ENCODE measurements at regions not wholly inside any gene's neighbourhood (a gene's known extent, or its start where the extent isn't known, plus 50 kb on each side); places are given as distances from the start of the nearest gene placed in this dataset.

- POLR2A ChIA-PET (ENCODE audit: unreplicated experiment), result interaction anchor here (0.6 to 0.7 kb wide), 2 partner anchors 424 to 501 kb away, joined by 5 to 6 read pairs; no protein-coding TSS in a partner anchor
- H2AFZ ChIP-seq (ENCODE audit: low read length), result no peak overlapping the region
- no peak overlapping the region for H3K27ac ChIP-seq (ENCODE audit: low read length)
- no peak overlapping the region for H3K4me2 ChIP-seq (ENCODE audit: low read length)
- no peaks in the 10 kb centered on the region for H3K79me2 ChIP-seq (ENCODE audit: low read length)
- H3K9ac ChIP-seq (ENCODE audit: low read length), result no peak overlapping the region
- no peaks in the 10 kb centered on the region for H3K27me3 ChIP-seq (ENCODE audit: low read length)
- no peaks in the 10 kb centered on the region for H3K4me1 ChIP-seq (ENCODE audit: insufficient read depth, low read length)
- H3K36me3 ChIP-seq (ENCODE audit: low read depth, low read length), result no peaks in the 10 kb centered on the region
- ATAC-seq, result no peak
- no peaks in the 10 kb centered on the region for H3F3A ChIP-seq (ENCODE audit: low read length, unreplicated experiment)
- H3K9me3 ChIP-seq (ENCODE audit: low read length), result no peaks in the 10 kb centered on the region
- intact Hi-C loops (cut with micrococcal nuclease), result no loop called here
- no peaks in the 10 kb centered on the region for H3K9me2 ChIP-seq (replicated peaks; ENCODE audit: low read length)
- no peak for DNase-seq
- BruUV-seq (replicated peaks), result no TSS peak
- TF ChIP-seq EZH2 (IDR thresholded peaks at IDR 0.05; ENCODE audit: low read length, unreplicated experiment), result no peak
- no peak for TF ChIP-seq EZH2phosphoT487 (IDR thresholded peaks at IDR 0.05; ENCODE audit: borderline replicate concordance, low read length)
- no peak for TF ChIP-seq CTCF (conservative IDR thresholded peaks at IDR 0.05; ENCODE audit: low read depth, low read length)
- CTCF ChIA-PET, result no interaction called here
- H3K4me3 ChIP-seq (ENCODE audit: low read length), result no peak overlapping the region
- no peaks in the 10 kb centered on the region for H4K20me1 ChIP-seq (ENCODE audit: low read length)
Observed at GRCh38 chr5:58370606-58371005, 89.3 kb downstream of the PLK2 start.

- ChIA-PET POLR2A (ENCODE audit: unreplicated experiment) (no interaction called here), CTCF (no interaction called here)
- no peak overlapping the region for H3K27ac ChIP-seq (ENCODE audit: low read length)
- no peak overlapping the region for H3K4me3 ChIP-seq (ENCODE audit: low read length)
- TF ChIP-seq CTCF (conservative IDR thresholded peaks at IDR 0.05; ENCODE audit: low read depth, low read length) (no peak), EZH2 (IDR thresholded peaks at IDR 0.05; ENCODE audit: low read length, unreplicated experiment) (no peak), EZH2phosphoT487 (IDR thresholded peaks at IDR 0.05; ENCODE audit: borderline replicate concordance, low read length) (no peak)
- no peak for DNase-seq
- no peaks in the 10 kb centered on the region for H4K20me1 ChIP-seq (ENCODE audit: low read length)
- H3K9ac ChIP-seq (ENCODE audit: low read length), result no peak overlapping the region
- no peaks in the 10 kb centered on the region for H3K27me3 ChIP-seq (ENCODE audit: low read length)
- no peaks in the 10 kb centered on the region for H3K9me3 ChIP-seq (ENCODE audit: low read length)
- H2AFZ ChIP-seq (ENCODE audit: low read length), result no peak overlapping the region
- no peak overlapping the region for H3K4me2 ChIP-seq (ENCODE audit: low read length)
- H3K36me3 ChIP-seq (ENCODE audit: low read depth, low read length), result no peaks in the 10 kb centered on the region
- intact Hi-C loops (cut with micrococcal nuclease), result no loop called here
- H3K4me1 ChIP-seq (ENCODE audit: insufficient read depth, low read length), result no peaks in the 10 kb centered on the region
- H3K9me2 ChIP-seq (replicated peaks; ENCODE audit: low read length), result no peaks in the 10 kb centered on the region
- ATAC-seq, result no peak
- no TSS peak for BruUV-seq (replicated peaks)
- H3K79me2 ChIP-seq (ENCODE audit: low read length), result no peaks in the 10 kb centered on the region
- H3F3A ChIP-seq (ENCODE audit: low read length, unreplicated experiment), result no peaks in the 10 kb centered on the region
Observed at GRCh38 chr5:58369513-58370190, 90.2 kb downstream of the PLK2 start.

GRCh38 chr5:58366461-58366860 lies 93.4 kb downstream of the PLK2 start:
- H3K9me2 ChIP-seq (replicated peaks; ENCODE audit: low read length), result no peaks in the 10 kb centered on the region
- BruUV-seq (replicated peaks), result no TSS peak
- ChIA-PET CTCF (no interaction called here), POLR2A (ENCODE audit: unreplicated experiment) (no interaction called here)
- intact Hi-C loops (cut with micrococcal nuclease), result no loop called here
- no peaks in the 10 kb centered on the region for H4K20me1 ChIP-seq (ENCODE audit: low read length)
- 0 out of 2 replicates have a peak overlapping the region, but pooled peaks have one; percentile 22 for H2AFZ ChIP-seq (ENCODE audit: low read length)
- no peak overlapping the region for H3K4me3 ChIP-seq (ENCODE audit: low read length)
- no peak for ATAC-seq
- H3K36me3 ChIP-seq (ENCODE audit: low read depth, low read length), result no peaks in the 10 kb centered on the region
- H3K4me1 ChIP-seq (ENCODE audit: insufficient read depth, low read length), result no peaks in the 10 kb centered on the region
- no peak overlapping the region for H3K9ac ChIP-seq (ENCODE audit: low read length)
- H3K4me2 ChIP-seq (ENCODE audit: low read length), result no peak overlapping the region
- H3F3A ChIP-seq (ENCODE audit: low read length, unreplicated experiment), result no peaks in the 10 kb centered on the region
- H3K9me3 ChIP-seq (ENCODE audit: low read length), result no peaks in the 10 kb centered on the region
- H3K79me2 ChIP-seq (ENCODE audit: low read length), result no peaks in the 10 kb centered on the region
- TF ChIP-seq CTCF (conservative IDR thresholded peaks at IDR 0.05; ENCODE audit: low read depth, low read length) (no peak), EZH2 (IDR thresholded peaks at IDR 0.05; ENCODE audit: low read length, unreplicated experiment) (no peak), EZH2phosphoT487 (IDR thresholded peaks at IDR 0.05; ENCODE audit: borderline replicate concordance, low read length) (no peak)
- no peaks in the 10 kb centered on the region for H3K27me3 ChIP-seq (ENCODE audit: low read length)
- DNase-seq, result peak; percentile 28
- no peak overlapping the region for H3K27ac ChIP-seq (ENCODE audit: low read length)

Measured in PC-3 (cell line).